ACC112 (cell line): ENCODE measurements at regions not wholly inside any gene's neighbourhood (a gene's known extent, or its start where the extent isn't known, plus 50 kb on each side); places are given as distances from the start of the nearest gene placed in this dataset.

Experiments
- H2AFZ ChIP-seq: fragments of 200-600 bp; sonication (generic); one replicate; pipeline ENCODE4 v1.6.0; 2017; ENCODE audit warnings: antibody characterized with exemption, low read length; ENCODE audit not compliant: unreplicated experiment
- H3K27ac ChIP-seq: fragments of 200-600 bp; sonication (generic); 2 replicates; pipeline ENCODE4 v1.5.1; 2014; ENCODE audit warnings: low read depth, mild to moderate bottlenecking, antibody characterized with exemption, low read length, moderate library complexity
- H3K27me3 ChIP-seq: fragments of 200-600 bp; sonication (generic); 2 replicates; pipeline ENCODE4 v1.6.1; 2014; ENCODE audit warnings: mild to moderate bottlenecking, antibody characterized with exemption, low read length, moderate library complexity, mixed read lengths; ENCODE audit not compliant: insufficient read depth
- H3K36me3 ChIP-seq: fragments of 200-600 bp; sonication (generic); 2 replicates; pipeline ENCODE4 v1.6.1; 2016; ENCODE audit warnings: mild to moderate bottlenecking, antibody characterized with exemption, low read length, moderate library complexity, mixed read lengths; ENCODE audit not compliant: insufficient read depth
- H3K4me1 ChIP-seq: fragments of 200-600 bp; sonication (generic); one replicate; pipeline ENCODE4 v1.6.1; 2016; ENCODE audit warnings: low read length, mixed read lengths; ENCODE audit not compliant: insufficient read depth, unreplicated experiment, control insufficient read depth
- H3K4me3 ChIP-seq: fragments of 200-600 bp; sonication (generic); 2 replicates; pipeline ENCODE4 v1.5.1; 2014; ENCODE audit warnings: mild to moderate bottlenecking, low read depth, low read length
- H3K79me2 ChIP-seq: fragments of 200-600 bp; sonication (generic); one replicate; pipeline ENCODE4 v1.6.0; 2016; ENCODE audit warnings: low read length; ENCODE audit not compliant: control insufficient read depth, unreplicated experiment, insufficient read depth

DNA sequence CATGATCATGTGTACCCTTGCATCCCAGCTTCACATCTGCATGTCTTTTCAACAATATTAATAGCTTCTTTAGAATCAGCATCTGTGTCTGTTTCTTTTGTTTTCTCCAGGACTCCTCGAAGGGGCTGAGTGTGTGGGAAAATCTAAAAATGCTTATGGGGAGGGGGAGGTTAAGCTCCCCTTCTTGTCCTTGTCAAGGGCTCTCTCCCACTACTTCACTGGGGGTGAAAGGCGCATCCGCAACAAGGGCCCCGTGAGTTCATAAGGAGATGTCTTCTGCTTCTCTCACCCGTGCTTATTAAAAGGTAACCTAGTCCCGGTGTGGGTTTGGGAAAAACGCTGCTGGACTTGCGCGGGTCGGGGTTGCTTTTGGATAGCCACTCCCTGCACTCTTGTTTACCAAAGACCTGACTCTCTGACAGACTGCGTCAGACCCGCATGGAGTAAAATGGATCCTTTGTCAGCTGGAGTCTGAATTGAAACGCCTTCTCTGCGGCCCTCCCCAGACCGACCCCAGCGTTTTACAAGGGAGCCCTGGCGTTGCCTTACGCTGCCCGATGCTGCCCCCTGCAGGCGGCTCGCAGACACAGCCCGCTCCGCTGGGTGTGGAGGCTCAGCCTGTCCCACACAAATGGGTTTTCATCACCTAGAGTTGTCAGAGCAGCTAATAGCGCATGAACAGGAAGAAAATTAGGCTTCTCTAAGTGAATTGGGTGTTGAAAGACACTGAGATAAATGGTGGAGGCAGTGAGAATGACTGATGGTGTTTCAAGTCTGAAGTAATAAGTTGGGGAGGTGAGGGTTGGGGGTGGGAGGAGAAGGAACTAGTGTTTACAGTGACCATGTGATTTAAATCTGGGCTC, 53.8 kb downstream of the IER5 start:
- no peaks in the 10 kb centered on the region for H3K27me3 ChIP-seq
- peak overlapping the region; percentile 34 for H3K4me3 ChIP-seq
- H3K36me3 ChIP-seq, result no peaks in the 10 kb centered on the region
- H2AFZ ChIP-seq, result peak overlapping the region; percentile 3
- peaks cover 36% of the 10 kb centered on the region for H3K4me1 ChIP-seq
- no peaks in the 10 kb centered on the region for H3K79me2 ChIP-seq
- peak overlapping the region; percentile 76 for H3K27ac ChIP-seq

DNA sequence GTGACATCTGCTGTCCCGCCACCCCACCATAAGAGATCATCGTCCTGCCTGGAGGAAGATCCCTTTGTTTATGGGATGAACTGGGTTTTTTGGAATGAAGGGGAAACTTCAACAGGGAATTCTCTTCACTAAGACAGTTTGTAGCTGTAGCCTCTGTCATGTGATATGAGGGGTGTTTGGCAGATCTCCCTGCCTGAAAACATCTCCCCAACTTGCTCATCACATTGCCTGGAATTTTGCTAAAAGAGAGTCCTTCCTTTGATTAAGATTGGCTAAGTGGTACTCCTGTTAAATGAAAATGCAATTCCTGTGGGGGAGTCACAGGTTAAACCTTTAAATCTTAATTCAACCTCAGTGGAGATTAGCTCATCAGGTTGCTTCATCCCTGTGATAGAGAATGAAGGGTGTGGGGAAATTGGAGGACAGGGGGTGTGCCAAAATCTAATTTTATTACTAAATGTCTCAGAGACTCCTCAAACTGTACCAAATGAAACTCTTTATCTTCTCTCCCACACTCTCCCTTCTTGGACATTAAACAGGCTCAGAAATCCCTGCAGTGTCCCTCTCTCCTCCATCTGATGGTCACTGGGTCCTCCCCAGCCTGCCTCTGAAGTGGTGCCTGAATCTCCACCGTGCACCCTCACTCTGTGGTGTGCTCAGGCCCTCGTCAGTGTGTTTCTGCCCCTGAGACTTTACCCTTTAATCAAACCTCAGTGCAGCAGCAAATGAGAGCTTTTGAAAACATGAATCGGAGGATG, 54.8 kb downstream of the IER5 start:
- no peak overlapping the region for H3K4me3 ChIP-seq
- H3K27ac ChIP-seq, result no peak overlapping the region
- no peaks in the 10 kb centered on the region for H3K79me2 ChIP-seq
- H2AFZ ChIP-seq, result no peak overlapping the region
- peaks cover 36% of the 10 kb centered on the region for H3K4me1 ChIP-seq
- H3K27me3 ChIP-seq, result no peaks in the 10 kb centered on the region
- no peaks in the 10 kb centered on the region for H3K36me3 ChIP-seq

DNA sequence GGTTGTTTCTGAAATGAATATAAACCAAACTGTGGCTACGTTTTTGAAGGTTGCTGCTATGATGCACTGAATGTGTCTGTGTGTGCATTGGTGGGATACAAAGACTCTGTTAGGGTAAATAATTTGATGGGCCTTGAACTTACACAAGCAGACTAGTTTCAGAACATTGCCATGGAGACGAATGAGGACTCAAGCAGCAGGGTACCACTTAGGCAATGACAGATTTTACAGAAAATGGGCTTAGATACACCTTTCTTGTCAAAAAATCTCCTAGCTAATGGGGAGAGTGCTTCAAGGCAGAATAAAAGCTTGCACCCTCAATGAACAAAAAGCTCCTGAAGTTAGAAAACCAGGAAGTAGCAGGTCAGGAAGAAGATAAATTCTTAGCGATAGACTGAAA, 55.7 kb downstream of the IER5 start:
- Histone ChIP-seq H3K27ac (no peak overlapping the region), H3K27me3 (no peaks in the 10 kb centered on the region), H3K79me2 (no peaks in the 10 kb centered on the region), H3K4me3 (no peak overlapping the region), H3K4me1 (peaks cover 30% of the 10 kb centered on the region), H3K36me3 (no peaks in the 10 kb centered on the region), H2AFZ (no peak overlapping the region)

DNA sequence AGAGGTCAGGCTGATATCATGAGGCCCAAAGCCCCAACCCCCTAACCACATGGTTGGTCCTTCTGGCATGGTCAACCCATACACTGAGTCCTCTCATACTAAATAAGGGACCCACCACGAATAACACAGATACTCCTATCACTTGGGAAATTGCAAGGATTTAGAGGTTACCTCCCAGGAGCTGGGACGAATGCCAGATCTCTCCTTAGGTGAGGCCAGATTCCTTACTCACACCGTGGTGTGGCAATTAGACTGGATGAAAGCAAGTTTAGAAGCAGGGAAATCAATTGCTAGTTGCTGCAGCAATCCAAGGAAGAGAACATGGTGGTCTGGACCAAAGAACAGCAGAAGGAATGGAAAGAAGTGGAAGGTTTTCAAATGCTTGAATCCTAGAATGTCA, 60.1 kb downstream of the IER5 start:
- H3K27me3 ChIP-seq, result no peaks in the 10 kb centered on the region
- no peak overlapping the region for H3K4me3 ChIP-seq
- no peak overlapping the region for H2AFZ ChIP-seq
- peaks cover 11% of the 10 kb centered on the region for H3K4me1 ChIP-seq
- H3K27ac ChIP-seq, result no peak overlapping the region
- no peaks in the 10 kb centered on the region for H3K79me2 ChIP-seq
- H3K36me3 ChIP-seq, result no peaks in the 10 kb centered on the region

DNA sequence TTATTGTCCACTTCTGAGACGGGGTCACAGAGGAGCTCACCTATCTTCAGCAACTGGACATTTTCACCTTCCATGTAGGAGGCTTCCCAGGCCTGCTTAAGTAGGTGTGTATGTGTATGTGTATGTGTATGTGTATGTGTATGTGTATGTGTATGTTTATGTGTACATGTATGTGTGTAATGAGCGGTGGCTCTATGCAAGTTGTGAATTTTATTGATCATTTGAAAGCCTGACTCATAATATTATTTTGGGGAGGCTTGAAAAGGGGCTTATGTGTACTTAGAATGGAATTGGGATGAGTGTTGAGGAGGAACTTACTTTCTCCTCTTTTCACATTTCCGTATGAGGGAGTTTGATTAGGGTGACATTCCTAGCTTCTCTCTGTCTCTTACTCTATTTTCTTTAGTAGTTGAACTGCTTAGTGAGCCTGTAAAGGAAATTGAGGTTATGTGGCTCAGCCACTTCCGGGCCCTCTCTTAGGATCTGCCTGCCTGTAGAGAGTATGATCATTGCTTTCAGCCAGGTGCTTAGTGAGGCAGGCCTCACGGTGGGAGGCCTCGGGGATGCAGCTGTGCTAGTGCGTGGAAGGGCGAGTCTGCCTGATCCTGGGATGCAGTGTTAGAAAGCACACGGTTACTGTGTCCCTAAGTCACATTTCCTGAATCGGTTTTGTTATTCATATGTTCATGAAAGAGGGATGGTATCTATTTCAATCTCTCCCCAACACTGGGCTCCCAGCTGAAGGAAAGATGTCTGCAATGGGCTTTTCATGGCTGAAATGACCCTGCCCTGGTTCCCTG, 61.0 kb downstream of the IER5 start:
- Histone ChIP-seq H3K27ac (no peak overlapping the region), H3K4me1 (peaks cover 12% of the 10 kb centered on the region), H3K36me3 (no peaks in the 10 kb centered on the region; the same call in 1 of the 2 replicates), H3K79me2 (no peaks in the 10 kb centered on the region), H3K27me3 (no peaks in the 10 kb centered on the region), H3K4me3 (no peak overlapping the region), H2AFZ (no peak overlapping the region)

DNA sequence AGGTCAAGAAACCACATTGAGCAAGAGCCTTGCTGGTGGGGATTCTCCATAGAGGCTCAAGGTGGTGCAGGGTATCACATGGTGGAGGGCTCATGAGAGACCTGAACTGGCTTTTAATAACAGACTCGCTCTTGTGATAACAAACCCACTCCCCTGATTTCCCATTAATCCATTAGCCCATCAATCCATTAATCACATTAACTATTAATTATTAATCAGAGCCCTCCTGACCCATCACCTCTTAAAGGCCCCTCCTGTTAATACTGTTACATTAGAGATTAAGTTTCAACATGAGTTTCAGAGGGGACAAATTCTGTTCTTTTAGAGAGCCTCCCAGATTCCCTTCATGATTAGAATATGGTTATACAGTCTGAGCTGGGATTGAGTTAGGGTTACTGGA, 61.8 kb downstream of the IER5 start:
- Histone ChIP-seq H3K79me2 (no peaks in the 10 kb centered on the region), H3K4me3 (no peak overlapping the region), H3K27me3 (no peaks in the 10 kb centered on the region), H2AFZ (no peak overlapping the region), H3K27ac (no peak overlapping the region), H3K36me3 (no peaks in the 10 kb centered on the region; the same call in 1 of the 2 replicates), H3K4me1 (peaks cover 12% of the 10 kb centered on the region)

DNA sequence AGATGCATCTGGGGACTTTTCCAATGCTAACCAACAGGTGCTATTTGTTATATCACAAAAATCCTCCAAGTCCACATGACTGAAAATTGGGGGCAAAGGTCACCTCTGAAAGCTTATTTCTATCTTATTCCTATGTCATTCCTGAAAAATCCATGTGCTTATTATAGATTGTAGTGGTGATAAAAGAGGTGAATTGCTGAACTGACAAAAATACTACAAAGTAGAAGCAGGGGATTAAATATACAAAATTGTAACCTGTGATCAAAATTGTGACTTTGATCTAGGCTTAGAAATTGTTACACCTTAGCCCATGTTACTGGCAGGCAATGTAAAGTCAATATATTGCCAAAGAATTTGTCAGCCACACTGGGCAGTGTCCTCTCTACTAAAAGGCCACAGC, 62.3 kb downstream of the IER5 start:
- Histone ChIP-seq H3K27me3 (no peaks in the 10 kb centered on the region), H3K4me1 (peaks cover 12% of the 10 kb centered on the region), H2AFZ (no peak overlapping the region), H3K4me3 (no peak overlapping the region), H3K36me3 (no peaks in the 10 kb centered on the region; the same call in 1 of the 2 replicates), H3K27ac (no peak overlapping the region), H3K79me2 (no peaks in the 10 kb centered on the region)

DNA sequence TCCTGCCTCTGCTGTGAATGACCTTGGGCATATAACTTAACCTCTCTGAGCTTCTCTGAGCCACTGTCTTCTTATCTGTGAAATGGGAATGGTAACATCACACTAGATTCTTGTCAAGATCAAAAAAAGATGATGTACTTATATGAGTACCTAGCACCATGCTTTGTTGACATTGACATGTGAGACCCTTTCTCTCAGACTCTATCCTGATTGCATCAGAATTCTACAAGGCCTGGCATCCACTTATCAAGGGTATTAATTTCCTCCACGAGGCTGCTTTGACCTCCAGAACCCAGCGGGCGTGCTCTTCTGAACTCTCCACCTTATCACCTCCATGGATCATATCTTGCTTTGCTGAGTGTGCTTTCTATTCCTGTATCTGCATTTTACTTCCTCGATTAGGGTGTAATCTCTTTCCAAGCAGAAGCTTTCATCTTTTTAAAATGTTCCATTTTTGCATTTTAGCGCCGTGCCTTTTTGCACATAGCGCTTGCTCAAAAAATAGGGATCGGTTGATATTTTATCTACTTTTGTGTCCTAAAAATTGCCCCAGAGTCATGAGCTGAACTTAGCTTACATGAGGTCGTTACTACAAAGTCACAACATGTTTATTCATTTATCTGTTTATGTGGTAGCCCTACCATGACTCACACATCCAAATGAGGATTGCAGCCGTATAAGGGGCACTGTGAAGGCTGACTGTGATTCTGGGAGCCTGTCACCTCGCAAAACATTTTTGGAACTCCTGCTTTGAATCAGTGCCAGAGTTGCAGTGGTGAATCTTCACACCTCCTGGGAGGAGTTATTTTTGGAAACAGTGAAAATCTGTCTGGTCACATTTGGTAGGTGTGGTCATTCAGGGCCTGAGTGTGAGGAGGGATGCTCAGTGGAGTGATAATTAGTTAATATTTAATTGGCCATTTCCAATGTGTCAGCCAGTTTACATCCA, 63.2 kb downstream of the IER5 start:
- H3K79me2 ChIP-seq, result no peaks in the 10 kb centered on the region
- no peak overlapping the region for H2AFZ ChIP-seq
- no peaks in the 10 kb centered on the region; the same call in 1 of the 2 replicates for H3K36me3 ChIP-seq
- no peaks in the 10 kb centered on the region for H3K27me3 ChIP-seq
- H3K27ac ChIP-seq, result no peak overlapping the region
- H3K4me1 ChIP-seq, result peaks cover 12% of the 10 kb centered on the region
- H3K4me3 ChIP-seq, result no peak overlapping the region

DNA sequence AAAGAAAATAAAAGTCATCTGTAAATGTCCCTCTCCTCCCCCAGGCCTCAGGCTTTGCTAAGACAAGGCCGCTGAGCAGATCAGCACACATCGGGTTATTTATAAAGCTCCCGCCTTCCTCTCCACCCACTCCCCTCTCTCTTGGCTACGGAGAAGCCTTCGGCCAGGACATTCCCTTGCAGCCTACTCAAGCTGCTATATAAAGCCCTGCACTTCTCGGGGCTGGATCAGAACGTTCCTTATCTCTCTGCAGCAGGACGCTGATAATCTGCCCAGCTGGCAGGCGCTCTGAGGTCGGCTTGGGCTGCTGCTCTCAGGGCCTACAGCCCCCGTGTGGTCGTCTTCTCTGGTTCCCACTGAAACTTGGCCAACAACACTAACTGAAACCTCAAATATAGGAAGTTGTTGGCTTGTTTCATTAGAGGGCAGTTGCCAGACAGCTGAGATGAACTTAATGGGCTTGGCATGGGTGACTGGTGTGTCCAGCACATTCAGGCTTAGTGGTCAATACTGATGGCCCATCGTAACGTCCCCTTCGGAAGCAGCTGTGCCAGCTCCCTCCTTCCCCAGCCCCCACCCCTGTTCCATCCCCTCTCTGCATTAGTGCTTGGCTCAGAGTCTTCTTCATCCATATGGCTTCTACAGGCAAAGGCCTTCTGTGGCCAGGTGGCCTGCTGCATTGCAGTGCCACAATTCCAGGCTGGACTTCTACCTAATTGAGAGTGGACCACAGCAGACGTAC, 64.6 kb downstream of the IER5 start:
- H3K27ac ChIP-seq, result peak overlapping the region; percentile 8; the same call in 1 of the 2 replicates
- H3K4me1 ChIP-seq, result peaks cover 12% of the 10 kb centered on the region
- no peaks in the 10 kb centered on the region for H3K27me3 ChIP-seq
- no peaks in the 10 kb centered on the region for H3K79me2 ChIP-seq
- peak overlapping the region; percentile 91 for H2AFZ ChIP-seq
- no peaks in the 10 kb centered on the region; the same call in 1 of the 2 replicates for H3K36me3 ChIP-seq
- peak overlapping the region; percentile 44 for H3K4me3 ChIP-seq
